ENCODE measurements at regions not wholly inside any gene's neighbourhood (a gene's known extent, or its start where the extent isn't known, plus 50 kb on each side); places are given as distances from the start of the nearest gene placed in this dataset.

- H3K4me1 ChIP-seq, result no peaks in the 10 kb centered on the region
- no peak overlapping the region for H3K4me3 ChIP-seq
- no peaks in the 10 kb centered on the region for H3K27me3 ChIP-seq
- TF ChIP-seq, protein P1, sequence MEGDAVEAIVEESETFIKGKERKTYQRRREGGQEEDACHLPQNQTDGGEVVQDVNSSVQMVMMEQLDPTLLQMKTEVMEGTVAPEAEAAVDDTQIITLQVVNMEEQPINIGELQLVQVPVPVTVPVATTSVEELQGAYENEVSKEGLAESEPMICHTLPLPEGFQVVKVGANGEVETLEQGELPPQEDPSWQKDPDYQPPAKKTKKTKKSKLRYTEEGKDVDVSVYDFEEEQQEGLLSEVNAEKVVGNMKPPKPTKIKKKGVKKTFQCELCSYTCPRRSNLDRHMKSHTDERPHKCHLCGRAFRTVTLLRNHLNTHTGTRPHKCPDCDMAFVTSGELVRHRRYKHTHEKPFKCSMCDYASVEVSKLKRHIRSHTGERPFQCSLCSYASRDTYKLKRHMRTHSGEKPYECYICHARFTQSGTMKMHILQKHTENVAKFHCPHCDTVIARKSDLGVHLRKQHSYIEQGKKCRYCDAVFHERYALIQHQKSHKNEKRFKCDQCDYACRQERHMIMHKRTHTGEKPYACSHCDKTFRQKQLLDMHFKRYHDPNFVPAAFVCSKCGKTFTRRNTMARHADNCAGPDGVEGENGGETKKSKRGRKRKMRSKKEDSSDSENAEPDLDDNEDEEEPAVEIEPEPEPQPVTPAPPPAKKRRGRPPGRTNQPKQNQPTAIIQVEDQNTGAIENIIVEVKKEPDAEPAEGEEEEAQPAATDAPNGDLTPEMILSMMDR (IDR thresholded peaks at IDR 0.05), result no peak
- TF ChIP-seq EP300 (IDR thresholded peaks at IDR 0.05) (no peak), POLR2AphosphoS5 (IDR thresholded peaks at IDR 0.05) (no peak), POLR2A (IDR thresholded peaks at IDR 0.05) (no peak)
- no peaks in the 10 kb centered on the region for H3K36me3 ChIP-seq
- no peak overlapping the region for H3K27ac ChIP-seq
- WGBS, 2 donors (ENCODE audit: low coverage in 1 of 2), result 78 to 93% methylated on average over 2 to 3 of the region's 3 CpGs
- no peaks in the 10 kb centered on the region for H3K9me3 ChIP-seq
- ATAC-seq, result no peak
Measured at GRCh38 chr1:96365596-96366390, 355.8 kb upstream of the PTBP2 start.

DNA sequence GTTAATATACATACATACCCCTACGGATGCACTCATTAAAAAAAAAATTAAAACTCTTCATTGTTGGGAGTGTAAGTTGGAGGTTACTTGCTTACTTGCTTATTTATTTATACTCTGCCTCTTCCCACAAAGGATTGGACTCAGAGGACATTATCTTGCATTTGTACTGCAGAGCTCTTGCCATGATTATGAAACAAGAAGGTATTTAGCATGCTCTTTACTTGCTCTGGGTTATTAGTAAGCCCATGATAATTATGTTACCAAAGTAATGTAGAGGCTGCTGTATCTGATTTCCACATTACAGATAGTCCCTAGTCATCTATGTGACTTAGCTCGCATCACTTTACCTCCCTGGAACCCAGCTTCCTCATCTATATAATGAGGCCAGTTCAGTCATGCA, 355.1 kb upstream of the PTBP2 start:
- no peaks in the 10 kb centered on the region for H3K4me1 ChIP-seq
- no peaks in the 10 kb centered on the region for H3K9me3 ChIP-seq
- WGBS, 2 donors (ENCODE audit: low coverage in 1 of 2), result 90 to 97% methylated on average over 1 to 2 of the region's 2 CpGs
- no peak for TF ChIP-seq POLR2AphosphoS5 (IDR thresholded peaks at IDR 0.05)
- TF ChIP-seq, protein P1 (IDR thresholded peaks at IDR 0.05), result no peak
- TF ChIP-seq EP300 (IDR thresholded peaks at IDR 0.05), result no peak
- no peak for TF ChIP-seq POLR2A (IDR thresholded peaks at IDR 0.05)
- no peaks in the 10 kb centered on the region for H3K27me3 ChIP-seq
- H3K4me3 ChIP-seq, result no peak overlapping the region
- ATAC-seq, result no peak
- no peak overlapping the region for H3K27ac ChIP-seq
- no peaks in the 10 kb centered on the region for H3K36me3 ChIP-seq

DNA sequence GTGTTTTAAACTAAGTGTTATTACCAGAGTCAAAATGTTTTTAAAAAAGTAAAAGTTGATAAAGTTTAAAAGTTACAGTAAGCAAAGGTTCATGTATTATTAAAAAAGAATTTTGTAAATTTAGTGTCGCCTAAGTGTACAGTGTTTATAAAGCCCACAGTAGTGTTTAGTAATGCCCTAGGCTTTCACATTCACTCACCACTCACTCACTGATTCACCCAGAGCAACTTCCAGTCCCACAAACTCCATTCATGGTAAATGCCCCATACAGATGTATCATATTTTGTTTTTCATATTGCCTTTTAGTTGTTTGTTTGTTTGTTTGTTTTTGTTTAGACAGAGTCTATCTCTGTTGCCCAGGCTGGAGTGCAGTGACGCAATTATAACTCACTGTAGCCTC, 353.8 kb upstream of the PTBP2 start:
- no peak for ATAC-seq
- Histone ChIP-seq H3K27me3 (no peaks in the 10 kb centered on the region), H3K4me3 (no peak overlapping the region), H3K4me1 (no peaks in the 10 kb centered on the region), H3K36me3 (no peaks in the 10 kb centered on the region), H3K9me3 (no peaks in the 10 kb centered on the region), H3K27ac (no peak overlapping the region)
- WGBS, 2 donors (ENCODE audit: low coverage in 1 of 2), result 79 to 84% methylated on average over 2 of the region's 2 CpGs
- TF ChIP-seq POLR2AphosphoS5 (IDR thresholded peaks at IDR 0.05) (no peak), POLR2A (IDR thresholded peaks at IDR 0.05) (no peak), EP300 (IDR thresholded peaks at IDR 0.05) (no peak)
- TF ChIP-seq, protein P1 (IDR thresholded peaks at IDR 0.05), result no peak

DNA sequence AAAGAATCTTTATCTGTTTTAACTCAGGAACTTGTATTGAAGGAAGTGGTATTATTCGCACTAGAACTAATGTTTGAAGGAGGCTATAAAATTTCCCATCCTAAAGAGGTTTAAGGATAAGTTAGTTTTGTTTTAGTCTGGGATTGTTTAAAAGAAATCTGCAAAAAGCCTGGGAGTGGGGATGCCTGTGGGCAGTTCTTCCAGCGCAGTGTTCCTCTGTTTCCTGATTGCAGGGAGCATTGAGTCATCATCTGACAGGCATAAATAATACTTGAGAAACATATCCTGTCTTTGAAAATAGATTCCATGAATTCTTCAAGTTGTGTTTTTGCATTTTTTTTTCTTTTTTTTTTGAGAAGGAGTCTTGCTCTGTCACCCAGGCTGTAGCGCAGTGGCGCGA, 350.8 kb upstream of the PTBP2 start:
- no peaks in the 10 kb centered on the region for H3K36me3 ChIP-seq
- H3K27ac ChIP-seq, result no peak overlapping the region
- H3K4me1 ChIP-seq, result no peaks in the 10 kb centered on the region
- WGBS, 2 donors (ENCODE audit: low coverage in 1 of 2), result 72 to 89% methylated on average over 2 to 3 of the region's 5 CpGs
- no peak overlapping the region for H3K4me3 ChIP-seq
- no peaks in the 10 kb centered on the region for H3K27me3 ChIP-seq
- ATAC-seq, result no peak
- no peak for TF ChIP-seq POLR2AphosphoS5 (IDR thresholded peaks at IDR 0.05)
- TF ChIP-seq EP300 (IDR thresholded peaks at IDR 0.05), result no peak
- no peak for TF ChIP-seq POLR2A (IDR thresholded peaks at IDR 0.05)
- TF ChIP-seq, protein P1 (IDR thresholded peaks at IDR 0.05), result no peak
- no peaks in the 10 kb centered on the region for H3K9me3 ChIP-seq

GRCh38 chr1:96372881-96373280, 348.7 kb upstream of the PTBP2 start:
- no peaks in the 10 kb centered on the region for H3K9me3 ChIP-seq
- 83 to 86% methylated on average over 1 of the region's 1 CpG for WGBS, 2 donors (ENCODE audit: low coverage in 1 of 2)
- no peak for ATAC-seq

More at GRCh38 chr1:96372881-96373280, 348.7 kb upstream of the PTBP2 start:
- Histone ChIP-seq H3K4me3 (no peak overlapping the region), H3K4me1 (no peaks in the 10 kb centered on the region), H3K27me3 (no peaks in the 10 kb centered on the region), H3K27ac (no peak overlapping the region), H3K36me3 (no peaks in the 10 kb centered on the region)
- TF ChIP-seq EP300 (IDR thresholded peaks at IDR 0.05), result no peak
- TF ChIP-seq, protein P1 (IDR thresholded peaks at IDR 0.05), result no peak
- no peak for TF ChIP-seq POLR2AphosphoS5 (IDR thresholded peaks at IDR 0.05)
- no peak for TF ChIP-seq POLR2A (IDR thresholded peaks at IDR 0.05)
